Upper lobe of left lung (tissue), 4 donors: ENCODE measurements at regions not wholly inside any gene's neighbourhood (a gene's known extent, or its start where the extent isn't known, plus 50 kb on each side); places are given as distances from the start of the nearest gene placed in this dataset.

Experiments used
- CTCF ChIP-seq, 6 experiments: fragments of 450-650 bp in 4 of 6; fragments of 200-600 bp in 2 of 6; sonication (generic) in 2 of 6; IDR thresholded peaks; one replicate each; pipeline ENCODE4 v1.5.1; 2016 to 2019; ENCODE audit warnings: antibody characterized with exemption in 6 of 6
- EP300 ChIP-seq, 4 donors: sonication (generic); formaldehyde crosslinking; IDR thresholded peaks; one replicate each; pipeline ENCODE4 v1.5.1; 2017; ENCODE audit warnings: antibody characterized with exemption in 4 of 4, control low read depth in 2 of 4
- POLR2A ChIP-seq, 4 donors: fragments of 450-650 bp; IDR thresholded peaks; one replicate each; pipeline ENCODE4 v1.5.1; 2016 to 2017; ENCODE audit warnings: antibody characterized with exemption in 4 of 4, mild to moderate bottlenecking in 2 of 4
- POLR2AphosphoS5 ChIP-seq, 2 donors: sonication (generic); formaldehyde crosslinking; IDR thresholded peaks; one replicate each; pipeline ENCODE4 v1.5.1; 2017; ENCODE audit warnings: antibody characterized with exemption in 2 of 2

GRCh38 chr9:73053543-73053942, 98.1 kb upstream of the ANXA1 start:
- TF ChIP-seq CTCF (IDR thresholded peaks at IDR 0.05), result no peak
- no peak for TF ChIP-seq POLR2AphosphoS5 (IDR thresholded peaks at IDR 0.05)
- no peak for TF ChIP-seq POLR2A (IDR thresholded peaks at IDR 0.05)
- no peak for TF ChIP-seq EP300 (IDR thresholded peaks at IDR 0.05)
